Neural cell (in vitro differentiated cells): ENCODE measurements at regions not wholly inside any gene's neighbourhood (a gene's known extent, or its start where the extent isn't known, plus 50 kb on each side); places are given as distances from the start of the nearest gene placed in this dataset.

ENCODE experiments used
- H2AFZ ChIP-seq: fragments of 200-600, 300-800 bp; sonication (generic), shearing (Covaris generic); 2 replicates; pipeline ENCODE4 v1.6.0; 2014; ENCODE audit warnings: low read depth, mild to moderate bottlenecking, antibody characterized with exemption, low read length, moderate library complexity
- H3F3A ChIP-seq: fragments of 200-600 bp; shearing (Covaris generic); 2 replicates; pipeline ENCODE4 v1.6.1; 2016; ENCODE audit warnings: mild to moderate bottlenecking, moderate library complexity, mixed read lengths, antibody characterized with exemption, low read length; ENCODE audit not compliant: insufficient read depth, poor library complexity, severe bottlenecking
- H3K27ac ChIP-seq: fragments of 200-600, 300-800 bp; sonication (generic), shearing (Covaris generic); 2 replicates; pipeline ENCODE4 v1.5.1; 2014; ENCODE audit warnings: mild to moderate bottlenecking, low read length, moderate library complexity
- H3K27me3 ChIP-seq: fragments of 300-800, 200-600 bp; sonication (generic), shearing (Covaris generic); 2 replicates; pipeline ENCODE4 v1.6.0; 2014; ENCODE audit warnings: mild to moderate bottlenecking, low read depth, low read length, moderate library complexity; ENCODE audit not compliant: insufficient read depth
- H3K36me3 ChIP-seq: fragments of 300-800, 200-600 bp; sonication (generic), shearing (Covaris generic); 2 replicates; pipeline ENCODE4 v1.5.1; 2014; ENCODE audit warnings: mild to moderate bottlenecking, antibody characterized with exemption, low read length, moderate library complexity; ENCODE audit not compliant: insufficient read depth
- H3K4me2 ChIP-seq: fragments of 300-800, 200-600 bp; sonication (generic), shearing (Covaris generic); 2 replicates; pipeline ENCODE4 v1.6.0; 2014; ENCODE audit warnings: mild to moderate bottlenecking, low read length
- H3K4me3 ChIP-seq: fragments of 300-800, 200-600 bp; sonication (generic), shearing (Covaris generic); 2 replicates; pipeline ENCODE4 v1.5.1; 2014; ENCODE audit warnings: mild to moderate bottlenecking, low read length, moderate library complexity
- H3K79me2 ChIP-seq: fragments of 200-600 bp; shearing (Covaris generic); replicated peaks from 2 replicates; pipeline ENCODE4 v1.6.0; 2014; ENCODE audit warnings: mild to moderate bottlenecking, low read length, moderate library complexity; ENCODE audit not compliant: insufficient read depth
- H3K9ac ChIP-seq: fragments of 300-800, 200-600 bp; sonication (generic), shearing (Covaris generic); 2 replicates; pipeline ENCODE4 v1.6.1; 2016; ENCODE audit warnings: mild to moderate bottlenecking, low read length, mixed read lengths
- H3K9me2 ChIP-seq: fragments of 200-600 bp; shearing (Covaris generic); 2 replicates; pipeline ENCODE4 v1.6.1; 2016; ENCODE audit warnings: mild to moderate bottlenecking, low read length, mixed read lengths; ENCODE audit not compliant: insufficient read depth
- H3K9me3 ChIP-seq: fragments of 200-600, 300-800 bp; sonication (generic), shearing (Covaris generic); 2 replicates; pipeline ENCODE4 v1.6.1; 2016; ENCODE audit warnings: mild to moderate bottlenecking, mixed run types, low read length, moderate library complexity, mixed read lengths
- H4K20me1 ChIP-seq: fragments of 200-600 bp; shearing (Covaris generic); 2 replicates; pipeline ENCODE4 v1.6.1; 2016; ENCODE audit warnings: mild to moderate bottlenecking, mixed run types; ENCODE audit not compliant: insufficient read depth
- EP300 ChIP-seq: fragments of 450-650 bp; conservative IDR thresholded peaks from 2 replicates; pipeline ENCODE4 v1.6.1; 2014; ENCODE audit warnings: antibody characterized with exemption, mild to moderate bottlenecking, moderate library complexity; ENCODE audit not compliant: poor library complexity, severe bottlenecking
- EZH2 ChIP-seq: fragments of 200-600, 300-800 bp; shearing (Covaris generic), sonication (generic); IDR thresholded peaks from 2 replicates; pipeline ENCODE4 v1.6.1; 2014; ENCODE audit warnings: antibody characterized with exemption, low read length, borderline replicate concordance, mild to moderate bottlenecking; ENCODE audit not compliant: insufficient read depth, poor library complexity, severe bottlenecking
- MXI1 ChIP-seq: fragments of 450-650 bp; conservative IDR thresholded peaks from 2 replicates; pipeline ENCODE4 v1.6.1; 2014; ENCODE audit warnings: antibody characterized with exemption, mild to moderate bottlenecking; ENCODE audit not compliant: poor library complexity, severe bottlenecking
- POLR2AphosphoS5 ChIP-seq: IDR thresholded peaks from 2 replicates; pipeline ENCODE4 v1.6.1; 2012
- RAD21 ChIP-seq: fragments of 450-650 bp; conservative IDR thresholded peaks from 2 replicates; pipeline ENCODE4 v1.6.1; 2014; ENCODE audit warnings: antibody characterized with exemption, mild to moderate bottlenecking, moderate library complexity
- REST ChIP-seq: IDR thresholded peaks from 2 replicates; pipeline ENCODE4 v1.6.1; 2012; ENCODE audit warnings: borderline replicate concordance
- SMC3 ChIP-seq: fragments of 450-650 bp; conservative IDR thresholded peaks from 2 replicates; pipeline ENCODE4 v1.6.1; 2014; ENCODE audit warnings: antibody characterized with exemption, mild to moderate bottlenecking, moderate library complexity; ENCODE audit not compliant: poor library complexity
- TAF1 ChIP-seq: IDR thresholded peaks from 2 replicates; pipeline ENCODE4 v1.6.1; 2012; ENCODE audit warnings: low read depth
- TF ChIP-seq, protein P1 (sequence below): fragments of 450-650 bp; IDR thresholded peaks from 2 replicates; pipeline ENCODE4 v1.5.1; 2014; ENCODE audit warnings: antibody characterized with exemption, mild to moderate bottlenecking, moderate library complexity; ENCODE audit not compliant: poor library complexity, severe bottlenecking

GRCh38 chr15:94029495-94029894 is 201.9 kb upstream of the MCTP2 start:
- Histone ChIP-seq H3K36me3 (no peaks in the 10 kb centered on the region), H3K27ac (no peak overlapping the region), H4K20me1 (no peaks in the 10 kb centered on the region), H3K4me3 (no peak overlapping the region), H2AFZ (no peak overlapping the region), H3K79me2 (no peaks in the 10 kb centered on the region), H3K9me3 (no peaks in the 10 kb centered on the region), H3K9ac (no peak overlapping the region), H3K9me2 (no peaks in the 10 kb centered on the region), H3K4me2 (no peak overlapping the region), H3K27me3 (no peaks in the 10 kb centered on the region), H3F3A (no peaks in the 10 kb centered on the region)
- TF ChIP-seq TAF1 (no peak), POLR2AphosphoS5 (no peak), RAD21 (no peak), SMC3 (no peak), REST (no peak), EP300 (no peak), EZH2 (no peak), MXI1 (no peak)
- TF ChIP-seq, protein P1, sequence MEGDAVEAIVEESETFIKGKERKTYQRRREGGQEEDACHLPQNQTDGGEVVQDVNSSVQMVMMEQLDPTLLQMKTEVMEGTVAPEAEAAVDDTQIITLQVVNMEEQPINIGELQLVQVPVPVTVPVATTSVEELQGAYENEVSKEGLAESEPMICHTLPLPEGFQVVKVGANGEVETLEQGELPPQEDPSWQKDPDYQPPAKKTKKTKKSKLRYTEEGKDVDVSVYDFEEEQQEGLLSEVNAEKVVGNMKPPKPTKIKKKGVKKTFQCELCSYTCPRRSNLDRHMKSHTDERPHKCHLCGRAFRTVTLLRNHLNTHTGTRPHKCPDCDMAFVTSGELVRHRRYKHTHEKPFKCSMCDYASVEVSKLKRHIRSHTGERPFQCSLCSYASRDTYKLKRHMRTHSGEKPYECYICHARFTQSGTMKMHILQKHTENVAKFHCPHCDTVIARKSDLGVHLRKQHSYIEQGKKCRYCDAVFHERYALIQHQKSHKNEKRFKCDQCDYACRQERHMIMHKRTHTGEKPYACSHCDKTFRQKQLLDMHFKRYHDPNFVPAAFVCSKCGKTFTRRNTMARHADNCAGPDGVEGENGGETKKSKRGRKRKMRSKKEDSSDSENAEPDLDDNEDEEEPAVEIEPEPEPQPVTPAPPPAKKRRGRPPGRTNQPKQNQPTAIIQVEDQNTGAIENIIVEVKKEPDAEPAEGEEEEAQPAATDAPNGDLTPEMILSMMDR: no peak

GRCh38 chr15:94028809-94029208 is 202.6 kb upstream of the MCTP2 start:
- no peaks in the 10 kb centered on the region for H3K27me3 ChIP-seq
- H3K27ac ChIP-seq: no peak overlapping the region
- H3K4me2 ChIP-seq: no peak overlapping the region
- H4K20me1 ChIP-seq: no peaks in the 10 kb centered on the region
- no peaks in the 10 kb centered on the region for H3K79me2 ChIP-seq
- H3K9ac ChIP-seq: no peak overlapping the region
- H3K4me3 ChIP-seq: no peak overlapping the region
- H3K9me3 ChIP-seq: no peaks in the 10 kb centered on the region
- H3K36me3 ChIP-seq: no peaks in the 10 kb centered on the region
- no peak overlapping the region for H2AFZ ChIP-seq
- TF ChIP-seq MXI1: no peak
- TF ChIP-seq EZH2: no peak
- TF ChIP-seq, protein P1: no peak
- no peak for TF ChIP-seq POLR2AphosphoS5
- TF ChIP-seq REST: no peak
- TF ChIP-seq TAF1: no peak
- no peak for TF ChIP-seq EP300
- TF ChIP-seq SMC3: no peak
- H3K9me2 ChIP-seq: no peaks in the 10 kb centered on the region
- no peaks in the 10 kb centered on the region for H3F3A ChIP-seq
